ENCODE measurements at regions not wholly inside any gene's neighbourhood (a gene's known extent, or its start where the extent isn't known, plus 50 kb on each side); places are given as distances from the start of the nearest gene placed in this dataset.

DNA sequence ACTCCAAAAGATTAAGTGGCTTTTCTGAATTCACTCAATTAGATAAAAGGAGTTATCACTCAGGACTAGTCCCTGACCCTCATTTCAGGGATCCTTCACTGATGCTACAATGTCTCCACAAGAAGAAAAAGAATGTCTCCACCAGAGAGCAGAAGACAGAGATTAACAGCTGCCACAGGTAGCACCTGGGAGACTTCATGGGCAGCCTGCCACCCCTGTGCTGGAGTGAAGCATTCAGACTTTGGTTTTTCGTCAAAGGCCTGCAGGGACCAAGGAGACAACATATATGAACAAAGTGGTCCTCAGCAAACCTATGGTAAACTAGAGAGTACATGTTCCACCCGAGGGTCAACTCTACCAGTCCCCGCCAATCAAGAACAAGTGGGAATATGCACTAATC, 197.0 kb upstream of the ACVR2A start:
- Histone ChIP-seq H3K4me3 (no peak overlapping the region), H3K27ac (no peak overlapping the region), H3K9me3 (no peaks in the 10 kb centered on the region), H3K4me1 (no peaks in the 10 kb centered on the region), H3K27me3 (ENCODE audit: insufficient read depth in 3 of 3, low read length in 2 of 3) (no peaks in the 10 kb centered on the region), H3K36me3 (ENCODE audit: insufficient read depth in 1 of 2, low read depth in 1 of 2) (no peaks in the 10 kb centered on the region)
- WGBS, 3 donors = 92 to 97% (median 94%) methylated on average over 3 of the region's 3 CpGs
- DNase-seq (no peak), ATAC-seq (no peak)
- TF ChIP-seq, protein P1, sequence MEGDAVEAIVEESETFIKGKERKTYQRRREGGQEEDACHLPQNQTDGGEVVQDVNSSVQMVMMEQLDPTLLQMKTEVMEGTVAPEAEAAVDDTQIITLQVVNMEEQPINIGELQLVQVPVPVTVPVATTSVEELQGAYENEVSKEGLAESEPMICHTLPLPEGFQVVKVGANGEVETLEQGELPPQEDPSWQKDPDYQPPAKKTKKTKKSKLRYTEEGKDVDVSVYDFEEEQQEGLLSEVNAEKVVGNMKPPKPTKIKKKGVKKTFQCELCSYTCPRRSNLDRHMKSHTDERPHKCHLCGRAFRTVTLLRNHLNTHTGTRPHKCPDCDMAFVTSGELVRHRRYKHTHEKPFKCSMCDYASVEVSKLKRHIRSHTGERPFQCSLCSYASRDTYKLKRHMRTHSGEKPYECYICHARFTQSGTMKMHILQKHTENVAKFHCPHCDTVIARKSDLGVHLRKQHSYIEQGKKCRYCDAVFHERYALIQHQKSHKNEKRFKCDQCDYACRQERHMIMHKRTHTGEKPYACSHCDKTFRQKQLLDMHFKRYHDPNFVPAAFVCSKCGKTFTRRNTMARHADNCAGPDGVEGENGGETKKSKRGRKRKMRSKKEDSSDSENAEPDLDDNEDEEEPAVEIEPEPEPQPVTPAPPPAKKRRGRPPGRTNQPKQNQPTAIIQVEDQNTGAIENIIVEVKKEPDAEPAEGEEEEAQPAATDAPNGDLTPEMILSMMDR (IDR thresholded peaks at IDR 0.05) = no peak
- intact Hi-C loops (cut with DNase I) = no loop called here

DNA sequence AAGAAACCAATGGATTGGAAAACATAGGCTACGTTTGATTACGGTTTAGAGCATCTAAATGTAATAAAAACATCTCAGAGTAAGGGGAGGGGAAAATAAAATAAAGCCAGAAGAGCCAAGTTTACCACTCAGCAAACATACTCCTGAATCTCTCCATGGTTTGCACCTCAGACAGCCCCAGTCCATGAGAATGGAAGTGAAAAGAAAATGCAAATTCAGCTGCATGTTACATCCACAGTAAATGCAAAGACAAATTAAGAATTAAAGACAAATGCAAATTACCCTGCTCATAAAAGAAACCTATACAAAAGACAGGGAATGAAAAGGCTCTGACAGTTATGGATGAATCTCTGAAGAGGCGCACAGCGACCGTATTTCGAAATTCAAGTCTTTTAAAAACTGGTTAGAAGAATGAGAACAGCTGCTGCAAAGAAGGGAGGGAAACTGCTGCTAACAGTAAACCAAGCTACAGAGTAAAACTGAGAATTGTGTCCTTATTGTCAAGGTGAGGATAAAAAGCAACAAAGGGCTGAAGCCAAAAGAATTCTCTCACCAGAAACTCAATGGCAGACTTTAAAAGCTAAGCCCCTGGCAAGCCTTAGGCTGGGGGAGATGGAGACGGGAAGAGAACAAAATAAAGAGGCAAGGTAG, 197.9 kb upstream of the ACVR2A start:
- no peak for ATAC-seq
- Histone ChIP-seq H3K4me3 (no peak overlapping the region), H3K4me1 (no peaks in the 10 kb centered on the region), H3K36me3 (ENCODE audit: insufficient read depth in 1 of 2, low read depth in 1 of 2) (no peaks in the 10 kb centered on the region), H3K27me3 (ENCODE audit: insufficient read depth in 3 of 3, low read length in 2 of 3) (no peaks in the 10 kb centered on the region), H3K9me3 (no peaks in the 10 kb centered on the region), H3K27ac (no peak overlapping the region)
- WGBS, 3 donors = 75 to 84% (median 81%) methylated on average over 7 of the region's 7 CpGs
- TF ChIP-seq, protein P1 (IDR thresholded peaks at IDR 0.05) = no peak
- intact Hi-C loops (cut with DNase I) = no loop called here
- no peak for DNase-seq

DNA sequence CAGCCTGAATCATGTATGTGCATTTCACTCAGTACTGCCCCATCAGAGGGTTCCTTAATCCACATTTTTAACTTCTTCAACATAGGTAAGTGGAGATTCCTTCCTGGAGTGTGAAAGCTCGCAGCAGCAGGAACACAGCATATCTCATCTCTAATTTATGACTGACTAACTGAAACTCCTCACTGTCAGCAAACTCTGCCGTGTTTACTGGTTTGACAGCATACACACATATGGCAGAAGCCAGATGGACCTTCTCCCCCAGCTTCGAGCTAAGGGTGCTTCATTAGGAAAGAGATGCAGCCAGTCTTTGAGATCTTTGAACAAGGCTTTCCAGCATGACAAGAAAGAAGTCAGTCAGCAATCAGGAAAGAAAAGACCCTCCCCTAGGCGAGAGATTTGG, 200.3 kb upstream of the ACVR2A start:
- no peak overlapping the region for H3K27ac ChIP-seq
- 57 to 61% (median 60%) methylated on average over 4 of the region's 4 CpGs for WGBS, 3 donors
- H3K9me3 ChIP-seq = no peaks in the 10 kb centered on the region
- no peaks in the 10 kb centered on the region for H3K4me1 ChIP-seq
- H3K27me3 ChIP-seq (ENCODE audit: insufficient read depth in 3 of 3, low read length in 2 of 3) = peaks cover 0 to 1% (median 0%) of the 10 kb centered on the region in 3 donors
- no peak for DNase-seq
- TF ChIP-seq, protein P1 (IDR thresholded peaks at IDR 0.05) = no peak
- H3K4me3 ChIP-seq = no peak overlapping the region
- intact Hi-C loops (cut with DNase I) = no loop called here
- H3K36me3 ChIP-seq (ENCODE audit: insufficient read depth in 1 of 2, low read depth in 1 of 2) = no peaks in the 10 kb centered on the region
- no peak for ATAC-seq

DNA sequence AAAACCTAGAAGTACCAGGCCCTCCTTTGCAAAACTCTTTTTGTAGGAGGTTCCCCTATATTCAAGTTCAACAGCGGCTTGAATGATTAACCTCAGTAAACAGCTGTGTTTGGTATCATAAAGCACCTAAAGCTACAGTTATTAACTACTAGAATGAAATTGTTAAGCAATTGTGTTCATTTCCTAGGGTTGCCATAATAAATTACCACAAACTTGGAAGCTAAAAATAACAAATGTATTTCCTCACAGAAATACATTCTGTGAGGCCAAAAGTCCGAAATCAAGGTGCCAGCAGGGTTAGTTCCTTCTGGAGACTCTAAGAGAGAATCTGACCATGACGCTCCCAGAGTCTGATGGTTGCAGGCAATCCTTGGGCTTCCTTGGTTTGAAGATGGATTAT, 202.1 kb upstream of the ACVR2A start:
- Histone ChIP-seq H3K27me3 (ENCODE audit: insufficient read depth in 3 of 3, low read length in 2 of 3) (peaks cover 0 to 1% (median 0%) of the 10 kb centered on the region in 3 donors), H3K27ac (no peak overlapping the region), H3K4me1 (no peaks in the 10 kb centered on the region), H3K9me3 (no peaks in the 10 kb centered on the region), H3K4me3 (no peak overlapping the region), H3K36me3 (ENCODE audit: insufficient read depth in 1 of 2, low read depth in 1 of 2) (no peaks in the 10 kb centered on the region)
- 92 to 93% (median 92%) methylated on average over 3 of the region's 3 CpGs for WGBS, 3 donors
- TF ChIP-seq, protein P1 (IDR thresholded peaks at IDR 0.05) = no peak
- intact Hi-C loops (cut with DNase I) = no loop called here
- ATAC-seq (no peak), DNase-seq (no peak)

DNA sequence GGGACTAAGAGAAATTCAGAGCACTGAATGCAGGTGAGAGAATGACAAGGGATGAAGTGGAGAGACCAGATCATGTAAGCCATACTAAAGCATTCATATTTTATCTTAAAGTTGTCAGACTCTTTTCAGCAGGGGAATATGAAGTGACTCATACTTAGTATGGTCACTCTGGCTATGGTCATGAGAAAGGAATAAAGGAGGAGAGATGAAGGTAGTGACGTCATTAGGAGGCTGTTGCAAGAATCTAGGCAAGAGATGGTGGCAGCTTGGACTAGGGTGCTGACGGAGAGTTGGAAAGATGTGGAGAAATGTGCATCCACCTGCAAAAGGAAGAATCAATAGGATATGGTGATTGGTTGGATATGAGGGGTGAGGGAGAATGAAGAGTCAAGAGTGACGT, 203.2 kb upstream of the ACVR2A start:
- intact Hi-C loops (cut with DNase I) = no loop called here
- ATAC-seq (no peak), DNase-seq (no peak)
- 78 to 91% (median 86%) methylated on average over 3 of the region's 3 CpGs for WGBS, 3 donors
- Histone ChIP-seq H3K4me3 (no peak overlapping the region), H3K9me3 (no peaks in the 10 kb centered on the region), H3K27ac (no peak overlapping the region), H3K4me1 (no peaks in the 10 kb centered on the region), H3K27me3 (ENCODE audit: insufficient read depth in 3 of 3, low read length in 2 of 3) (peaks cover 0 to 1% (median 0%) of the 10 kb centered on the region in 3 donors), H3K36me3 (ENCODE audit: insufficient read depth in 1 of 2, low read depth in 1 of 2) (no peaks in the 10 kb centered on the region)
- TF ChIP-seq, protein P1 (IDR thresholded peaks at IDR 0.05) = no peak

All from psoas muscle (tissue), 7 donors.